A673 (cell line): ENCODE measurements at regions not wholly inside any gene's neighbourhood (a gene's known extent, or its start where the extent isn't known, plus 50 kb on each side); places are given as distances from the start of the nearest gene placed in this dataset.

Experiments
- EZH2 ChIP-seq: fragments of 200-600 bp; sonication (generic); IDR thresholded peaks from 2 replicates; pipeline ENCODE4 v1.6.1; 2017; ENCODE audit warnings: borderline replicate concordance, low read depth, mild to moderate bottlenecking, mixed read lengths, antibody characterized with exemption, low read length; ENCODE audit not compliant: poor library complexity, severe bottlenecking
- TF ChIP-seq, protein P1 (sequence below): fragments of 300-800, 200-600 bp; sonication (generic); conservative IDR thresholded peaks from 2 replicates; pipeline ENCODE4 v1.5.1; 2017; ENCODE audit warnings: low read depth, mild to moderate bottlenecking, antibody characterized with exemption, low read length, moderate library complexity, mixed read lengths

DNA sequence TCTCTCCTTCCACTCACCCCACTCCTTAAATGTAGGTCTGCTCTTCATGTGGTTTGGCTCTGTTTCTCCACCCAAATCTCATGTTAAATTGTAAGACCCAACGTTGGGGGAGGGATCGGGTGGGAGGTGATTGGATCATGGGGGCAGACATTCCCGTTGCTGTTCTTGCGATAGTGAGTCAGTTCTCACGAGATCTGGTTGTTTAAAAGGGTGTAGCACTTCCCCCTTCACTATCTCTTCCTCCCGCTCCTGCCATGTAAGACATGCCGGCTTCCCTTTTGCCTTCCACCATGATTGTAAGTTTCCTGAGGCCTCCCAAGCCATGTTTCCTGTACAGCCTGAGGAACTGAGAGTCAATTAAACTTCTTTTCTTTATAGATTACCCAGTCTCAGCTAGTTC is 1044.5 kb upstream of the POU3F3 start:
- TF ChIP-seq, protein P1, sequence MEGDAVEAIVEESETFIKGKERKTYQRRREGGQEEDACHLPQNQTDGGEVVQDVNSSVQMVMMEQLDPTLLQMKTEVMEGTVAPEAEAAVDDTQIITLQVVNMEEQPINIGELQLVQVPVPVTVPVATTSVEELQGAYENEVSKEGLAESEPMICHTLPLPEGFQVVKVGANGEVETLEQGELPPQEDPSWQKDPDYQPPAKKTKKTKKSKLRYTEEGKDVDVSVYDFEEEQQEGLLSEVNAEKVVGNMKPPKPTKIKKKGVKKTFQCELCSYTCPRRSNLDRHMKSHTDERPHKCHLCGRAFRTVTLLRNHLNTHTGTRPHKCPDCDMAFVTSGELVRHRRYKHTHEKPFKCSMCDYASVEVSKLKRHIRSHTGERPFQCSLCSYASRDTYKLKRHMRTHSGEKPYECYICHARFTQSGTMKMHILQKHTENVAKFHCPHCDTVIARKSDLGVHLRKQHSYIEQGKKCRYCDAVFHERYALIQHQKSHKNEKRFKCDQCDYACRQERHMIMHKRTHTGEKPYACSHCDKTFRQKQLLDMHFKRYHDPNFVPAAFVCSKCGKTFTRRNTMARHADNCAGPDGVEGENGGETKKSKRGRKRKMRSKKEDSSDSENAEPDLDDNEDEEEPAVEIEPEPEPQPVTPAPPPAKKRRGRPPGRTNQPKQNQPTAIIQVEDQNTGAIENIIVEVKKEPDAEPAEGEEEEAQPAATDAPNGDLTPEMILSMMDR, result no peak
- no peak for TF ChIP-seq EZH2
